C4-2B (cell line): ENCODE measurements at regions not wholly inside any gene's neighbourhood (a gene's known extent, or its start where the extent isn't known, plus 50 kb on each side); places are given as distances from the start of the nearest gene placed in this dataset.

Experiments used
- H3K27ac ChIP-seq: fragments of 450-650 bp; 2 replicates; pipeline ENCODE4 v1.5.1; 2017
- ZFX ChIP-seq: fragments of 450-650 bp; IDR thresholded peaks from 2 replicates; pipeline ENCODE4 v1.6.1; 2017
- TF ChIP-seq, protein P1 (sequence below): fragments of 450-650 bp; conservative IDR thresholded peaks from 2 replicates; pipeline ENCODE4 v1.5.1; 2017; ENCODE audit warnings: mild to moderate bottlenecking

DNA sequence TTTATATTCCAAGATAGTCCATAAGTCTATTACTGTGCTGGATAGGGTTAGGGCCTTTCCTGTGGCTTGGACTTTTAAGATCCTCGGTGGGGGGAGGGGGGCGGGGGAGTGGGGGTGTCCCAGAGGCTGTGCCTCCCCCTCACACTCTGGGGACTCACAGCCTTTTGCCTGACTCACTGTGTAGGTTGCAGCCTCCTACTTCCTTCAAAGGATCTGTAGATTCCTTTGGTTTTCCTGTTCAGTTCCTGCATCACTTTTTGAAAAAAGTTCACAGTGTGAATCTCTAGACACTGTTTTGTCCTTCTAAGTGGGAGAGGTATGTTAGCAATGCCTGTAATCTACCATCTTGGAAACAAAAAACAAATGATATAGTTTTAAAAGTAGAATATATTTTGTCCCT is 999.9 kb downstream of the GLUD2 start:
- TF ChIP-seq, protein P1, sequence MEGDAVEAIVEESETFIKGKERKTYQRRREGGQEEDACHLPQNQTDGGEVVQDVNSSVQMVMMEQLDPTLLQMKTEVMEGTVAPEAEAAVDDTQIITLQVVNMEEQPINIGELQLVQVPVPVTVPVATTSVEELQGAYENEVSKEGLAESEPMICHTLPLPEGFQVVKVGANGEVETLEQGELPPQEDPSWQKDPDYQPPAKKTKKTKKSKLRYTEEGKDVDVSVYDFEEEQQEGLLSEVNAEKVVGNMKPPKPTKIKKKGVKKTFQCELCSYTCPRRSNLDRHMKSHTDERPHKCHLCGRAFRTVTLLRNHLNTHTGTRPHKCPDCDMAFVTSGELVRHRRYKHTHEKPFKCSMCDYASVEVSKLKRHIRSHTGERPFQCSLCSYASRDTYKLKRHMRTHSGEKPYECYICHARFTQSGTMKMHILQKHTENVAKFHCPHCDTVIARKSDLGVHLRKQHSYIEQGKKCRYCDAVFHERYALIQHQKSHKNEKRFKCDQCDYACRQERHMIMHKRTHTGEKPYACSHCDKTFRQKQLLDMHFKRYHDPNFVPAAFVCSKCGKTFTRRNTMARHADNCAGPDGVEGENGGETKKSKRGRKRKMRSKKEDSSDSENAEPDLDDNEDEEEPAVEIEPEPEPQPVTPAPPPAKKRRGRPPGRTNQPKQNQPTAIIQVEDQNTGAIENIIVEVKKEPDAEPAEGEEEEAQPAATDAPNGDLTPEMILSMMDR, result no peak
- no peak for TF ChIP-seq ZFX

GRCh38 chrX:122055460-122055859 is 1008.0 kb downstream of the GLUD2 start:
- H3K27ac ChIP-seq, result no peak overlapping the region
- TF ChIP-seq, protein P1, result no peak
- TF ChIP-seq ZFX, result no peak

More for the DNA sequence above, 999.9 kb downstream of the GLUD2 start:
- H3K27ac ChIP-seq, result no peak overlapping the region

DNA sequence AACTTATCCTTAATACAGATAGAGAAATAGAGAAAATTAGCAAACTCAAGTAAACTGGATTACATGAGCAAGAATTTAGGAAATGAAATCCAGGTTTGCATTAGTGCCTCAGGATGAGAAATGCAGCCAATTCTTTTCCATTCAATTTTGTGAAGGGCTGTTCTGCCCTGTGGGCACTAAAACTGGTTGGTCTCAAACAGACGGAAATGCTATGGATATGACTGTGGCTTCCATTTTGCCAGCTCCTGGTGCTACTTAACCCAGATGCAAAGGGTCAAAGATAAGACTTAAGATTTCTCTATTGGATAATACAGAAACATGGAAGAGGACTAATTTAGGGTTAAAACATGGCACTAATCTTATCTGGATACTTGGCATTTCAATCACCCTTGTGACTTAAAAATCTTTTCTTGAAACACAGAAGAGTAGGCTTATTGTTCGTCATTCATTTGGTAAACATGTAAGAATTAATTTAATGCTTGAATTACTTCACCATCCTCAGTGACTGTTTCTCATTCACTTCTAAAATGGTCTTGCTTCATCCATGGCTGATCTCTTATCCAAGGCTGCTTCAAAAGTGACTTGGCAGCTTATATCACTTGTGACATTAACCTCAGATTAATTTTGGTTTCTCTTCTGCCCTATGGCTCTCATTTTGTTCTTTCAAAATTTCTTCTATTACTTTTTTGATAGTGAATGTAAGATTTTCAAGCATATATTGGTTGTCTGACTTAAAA is 1008.7 kb downstream of the GLUD2 start:
- TF ChIP-seq ZFX, result no peak
- TF ChIP-seq, protein P1, result no peak
- no peak overlapping the region for H3K27ac ChIP-seq

DNA sequence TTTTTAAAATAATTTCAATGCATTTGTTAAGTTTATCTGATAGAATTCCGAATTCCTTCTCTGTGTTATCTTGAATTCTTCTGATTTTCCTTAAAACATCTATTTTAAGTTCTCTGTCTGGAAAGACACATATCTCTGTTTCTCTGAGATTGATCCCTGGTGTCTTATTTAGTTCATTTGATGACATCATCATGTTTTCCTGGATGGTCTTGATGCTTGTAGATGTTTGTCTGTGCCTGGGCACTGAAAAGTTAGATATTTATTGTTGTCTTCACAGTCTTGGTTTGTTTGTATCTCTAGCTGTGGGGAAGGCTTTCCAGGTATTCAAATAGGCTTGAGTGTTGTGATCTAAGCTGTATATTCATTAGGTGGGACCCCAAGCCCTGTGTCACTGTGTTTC is 1028.8 kb downstream of the GLUD2 start:
- TF ChIP-seq, protein P1, result no peak
- TF ChIP-seq ZFX, result no peak
- H3K27ac ChIP-seq, result no peak overlapping the region

DNA sequence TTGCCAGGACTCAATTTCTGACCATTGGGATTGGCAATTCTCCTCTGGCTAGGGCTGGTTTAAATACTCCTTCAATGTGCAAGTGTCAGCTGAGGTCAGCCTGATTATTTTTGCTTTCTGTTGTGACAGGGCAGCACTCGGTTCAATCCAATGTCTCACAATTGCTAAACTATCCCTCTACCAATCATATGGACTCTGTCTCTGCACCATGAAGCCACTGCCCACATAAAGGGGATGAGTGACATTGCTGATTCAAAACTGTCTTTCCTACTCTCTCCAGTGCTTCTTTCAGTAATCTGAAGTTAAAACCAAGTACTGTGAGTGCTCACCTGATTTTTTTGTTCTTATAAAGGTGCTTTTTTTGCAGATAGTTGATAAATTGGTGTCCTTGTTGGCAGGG is 1030.7 kb downstream of the GLUD2 start:
- H3K27ac ChIP-seq, result no peak overlapping the region

GRCh38 chrX:122087341-122087740 is 1039.9 kb downstream of the GLUD2 start:
- no peak for TF ChIP-seq ZFX
- TF ChIP-seq, protein P1, result no peak
- H3K27ac ChIP-seq, result no peak overlapping the region

More for the DNA sequence above, 1030.7 kb downstream of the GLUD2 start:
- no peak for TF ChIP-seq ZFX
- TF ChIP-seq, protein P1, result no peak

DNA sequence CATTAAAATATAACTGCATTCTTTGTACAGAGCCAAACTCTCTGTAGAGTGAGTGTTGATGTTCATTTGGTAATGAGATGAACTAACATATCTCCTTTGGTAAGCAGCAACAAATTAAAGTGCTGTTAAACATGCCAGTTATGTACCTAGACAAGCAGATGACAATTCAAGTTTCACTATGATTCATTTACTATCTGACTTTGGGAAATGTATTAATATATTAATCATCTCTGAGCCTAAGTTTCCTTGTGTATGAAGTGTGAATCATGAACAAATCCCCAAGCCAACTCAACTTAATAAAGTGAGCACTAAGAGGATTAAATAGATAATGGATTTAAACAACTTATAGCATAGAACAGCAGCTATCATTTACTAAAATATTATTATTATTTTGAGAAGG is 1044.2 kb downstream of the GLUD2 start:
- H3K27ac ChIP-seq, result no peak overlapping the region
- TF ChIP-seq, protein P1, result no peak
- TF ChIP-seq ZFX, result no peak
